KMS-11 (cell line): ENCODE measurements at regions not wholly inside any gene's neighbourhood (a gene's known extent, or its start where the extent isn't known, plus 50 kb on each side); places are given as distances from the start of the nearest gene placed in this dataset.

Source experiments
- H2AFZ ChIP-seq: fragments of 200-600 bp; sonication (generic); 2 replicates; pipeline ENCODE4 v1.6.1; 2016; ENCODE audit warnings: antibody characterized with exemption, mixed run types, low read depth
- H3K27ac ChIP-seq: fragments of 200-600 bp; sonication (generic); 2 replicates; pipeline ENCODE4 v1.6.1; 2016; ENCODE audit warnings: mild to moderate bottlenecking, mixed run types
- H3K27me3 ChIP-seq: fragments of 200-600 bp; sonication (generic); 2 replicates; pipeline ENCODE4 v1.6.1; 2017; ENCODE audit warnings: mild to moderate bottlenecking, low read depth, mixed run types, moderate library complexity; ENCODE audit not compliant: insufficient read depth
- H3K36me3 ChIP-seq: fragments of 200-600 bp; sonication (generic); 2 replicates; pipeline ENCODE4 v1.6.1; 2017; ENCODE audit warnings: mild to moderate bottlenecking, mixed run types; ENCODE audit not compliant: insufficient read depth
- H3K4me1 ChIP-seq: fragments of 200-600 bp; sonication (generic); 2 replicates; pipeline ENCODE4 v1.6.1; 2016; ENCODE audit warnings: mild to moderate bottlenecking, low read depth, mixed run types; ENCODE audit not compliant: poor library complexity, severe bottlenecking
- H3K4me2 ChIP-seq: fragments of 200-600 bp; sonication (generic); 2 replicates; pipeline ENCODE4 v1.7.0; 2016; ENCODE audit warnings: mild to moderate bottlenecking, mixed run types
- H3K4me3 ChIP-seq: fragments of 200-600 bp; sonication (generic); IDR thresholded peaks from 2 replicates; pipeline ENCODE4 v1.6.1; 2017; ENCODE audit warnings: low read depth, low read length, mixed read lengths; ENCODE audit not compliant: insufficient read depth
- H3K79me2 ChIP-seq: fragments of 200-600 bp; sonication (generic); 2 replicates; pipeline ENCODE4 v1.6.1; 2016; ENCODE audit warnings: low read depth, mixed run types; ENCODE audit not compliant: insufficient read depth
- H3K9ac ChIP-seq: fragments of 200-600 bp; sonication (generic); 2 replicates; pipeline ENCODE4 v1.6.1; 2016; ENCODE audit warnings: mild to moderate bottlenecking, mixed run types
- H4K20me1 ChIP-seq: fragments of 200-600 bp; sonication (generic); 2 replicates; pipeline ENCODE4 v1.6.1; 2016; ENCODE audit warnings: mild to moderate bottlenecking, mixed run types; ENCODE audit not compliant: insufficient read depth
- CTCF ChIP-seq: fragments of 200-600 bp; sonication (generic); conservative IDR thresholded peaks from 2 replicates; pipeline ENCODE4 v1.6.1; 2017; ENCODE audit warnings: low read depth, mild to moderate bottlenecking, antibody characterized with exemption, low read length, moderate library complexity, mixed read lengths

DNA sequence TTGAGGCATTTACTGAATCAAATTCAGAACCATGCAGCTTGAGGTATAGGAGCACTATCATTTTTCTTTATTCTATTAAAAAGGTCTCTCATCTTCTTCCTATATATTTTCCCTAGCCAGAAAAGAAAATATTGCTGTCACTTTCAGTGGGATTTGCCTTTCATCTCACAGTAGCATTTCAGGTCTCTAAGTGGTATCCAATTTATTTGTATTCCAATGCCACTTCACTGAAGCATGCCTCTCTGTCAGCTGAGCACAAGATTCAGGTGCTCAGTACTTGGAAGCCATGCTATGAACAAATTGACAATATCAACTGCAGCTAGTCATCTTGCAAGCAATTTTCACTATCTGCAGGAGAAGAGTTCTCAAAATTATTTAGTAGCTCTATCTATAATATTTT, 457.2 kb upstream of the SLC39A10 start:
- no peak overlapping the region for H2AFZ ChIP-seq
- H3K27ac ChIP-seq: no peak overlapping the region
- H3K79me2 ChIP-seq: no peaks in the 10 kb centered on the region
- no peaks in the 10 kb centered on the region for H3K27me3 ChIP-seq
- no peaks in the 10 kb centered on the region for H4K20me1 ChIP-seq
- H3K4me3 ChIP-seq: no peak overlapping the region
- no peak overlapping the region for H3K4me2 ChIP-seq
- no peak overlapping the region for H3K9ac ChIP-seq
- no peaks in the 10 kb centered on the region for H3K4me1 ChIP-seq
- no peak for TF ChIP-seq CTCF
- H3K36me3 ChIP-seq: no peaks in the 10 kb centered on the region

- no peak for TF ChIP-seq CTCF
- Histone ChIP-seq H3K27ac (no peak overlapping the region), H3K4me2 (no peak overlapping the region), H3K4me1 (no peaks in the 10 kb centered on the region), H3K36me3 (no peaks in the 10 kb centered on the region), H3K4me3 (no peak overlapping the region), H3K79me2 (no peaks in the 10 kb centered on the region), H3K9ac (no peak overlapping the region), H3K27me3 (no peaks in the 10 kb centered on the region), H4K20me1 (no peaks in the 10 kb centered on the region), H2AFZ (no peak overlapping the region)
Observed at GRCh38 chr2:195181059-195181705, 475.8 kb upstream of the SLC39A10 start.

DNA sequence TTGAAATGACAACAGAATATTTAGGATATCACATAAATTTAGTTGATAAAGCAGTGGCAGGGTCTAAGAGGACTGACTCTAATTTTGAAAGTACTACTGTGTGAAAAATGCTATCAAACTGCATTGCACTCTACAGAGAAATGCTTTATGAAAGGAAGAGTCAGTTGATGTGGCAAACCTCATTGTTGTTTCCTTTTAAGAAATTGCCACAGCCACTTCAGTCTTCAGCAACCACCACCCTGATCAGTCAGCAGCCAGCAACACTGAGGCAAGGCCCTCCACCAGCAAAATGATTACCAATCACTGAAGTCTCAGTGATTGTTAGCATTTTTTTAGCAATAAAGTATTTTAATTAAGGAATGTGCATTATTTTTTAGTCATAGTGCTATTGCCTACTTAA, 488.7 kb upstream of the SLC39A10 start:
- no peaks in the 10 kb centered on the region for H3K27me3 ChIP-seq
- H3K9ac ChIP-seq: no peak overlapping the region
- H3K4me3 ChIP-seq: no peak overlapping the region
- H3K27ac ChIP-seq: no peak overlapping the region
- no peak overlapping the region for H3K4me2 ChIP-seq
- H4K20me1 ChIP-seq: no peaks in the 10 kb centered on the region
- no peaks in the 10 kb centered on the region for H3K4me1 ChIP-seq
- no peak for TF ChIP-seq CTCF
- no peaks in the 10 kb centered on the region for H3K79me2 ChIP-seq
- no peak overlapping the region for H2AFZ ChIP-seq
- no peaks in the 10 kb centered on the region for H3K36me3 ChIP-seq

DNA sequence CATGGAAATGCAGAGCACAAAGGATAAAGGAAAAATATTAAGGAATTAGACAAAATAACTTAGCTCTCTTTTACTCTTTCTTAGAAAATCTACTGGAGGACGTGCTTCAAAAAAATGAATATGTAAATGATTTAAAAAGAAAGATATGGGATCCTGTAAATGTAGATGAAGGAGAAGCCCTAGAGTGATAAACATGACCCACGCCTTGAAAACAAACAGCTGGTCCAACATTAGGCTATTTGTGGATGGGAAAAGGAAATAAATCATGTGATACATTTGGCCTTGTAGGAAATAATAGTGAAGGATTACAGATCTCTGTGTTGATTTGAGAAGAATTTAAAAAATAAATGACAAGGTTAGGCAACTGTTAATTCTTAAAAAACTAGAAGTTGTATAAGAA, 492.1 kb upstream of the SLC39A10 start:
- H3K4me3 ChIP-seq: no peak overlapping the region
- H3K27ac ChIP-seq: no peak overlapping the region
- no peak overlapping the region for H3K9ac ChIP-seq
- no peak overlapping the region for H2AFZ ChIP-seq
- H3K4me2 ChIP-seq: no peak overlapping the region
- no peaks in the 10 kb centered on the region for H3K79me2 ChIP-seq
- no peaks in the 10 kb centered on the region for H4K20me1 ChIP-seq
- H3K27me3 ChIP-seq: no peaks in the 10 kb centered on the region
- no peak for TF ChIP-seq CTCF
- H3K36me3 ChIP-seq: no peaks in the 10 kb centered on the region
- no peaks in the 10 kb centered on the region for H3K4me1 ChIP-seq
